Stomach (tissue), 8 donors: ENCODE measurements at regions not wholly inside any gene's neighbourhood (a gene's known extent, or its start where the extent isn't known, plus 50 kb on each side); places are given as distances from the start of the nearest gene placed in this dataset.

ENCODE experiments used
- DNase-seq, 2 donors: peaks; one replicate each; pipeline versions ENCODE4 v3.0.0 to v3.0.0-alpha.2; 2013 to 2019
- H3K27ac ChIP-seq, 5 donors: fragments of 200-600 bp in 4 of 5; sonication (generic) in 4 of 5; one replicate each; pipeline ENCODE4 v1.5.1; 2013 to 2019; ENCODE audit warnings: mild to moderate bottlenecking in 1 of 5, moderate library complexity in 1 of 5
- H3K27me3 ChIP-seq, 3 donors: fragments of 200-600 bp; sonication (generic); one replicate each; pipeline ENCODE4 v1.5.1; 2017 to 2019; ENCODE audit warnings: mixed run types in 1 of 3
- H3K36me3 ChIP-seq, 4 donors: fragments of 200-600 bp; sonication (generic); 1 replicate in 3 of 4; 2 replicates in 1 of 4; pipeline ENCODE4 v1.5.1; 2016 to 2019
- H3K4me1 ChIP-seq, 4 donors: fragments of 200-600 bp; sonication (generic); one replicate each; pipeline ENCODE4 v1.5.1; 2016 to 2019
- H3K4me3 ChIP-seq, 4 donors: fragments of 200-600 bp; sonication (generic) in 3 of 4; one replicate each; pipeline ENCODE4 v1.5.1; 2016 to 2019; ENCODE audit warnings: mild to moderate bottlenecking in 1 of 4
- H3K9me3 ChIP-seq, 4 donors: fragments of 200-600 bp; sonication (generic); one replicate each; pipeline ENCODE4 v1.5.1; 2016 to 2019
- CTCF ChIP-seq, 7 experiments: fragments of 450-650 bp in 4 of 7; fragments of 200-600 bp in 3 of 7; sonication (generic) in 3 of 7; IDR thresholded peaks; one replicate each; pipeline ENCODE4 v1.5.1; 2016 to 2019; ENCODE audit warnings: antibody characterized with exemption in 7 of 7, control low read depth in 2 of 7, mild to moderate bottlenecking in 1 of 7
- EP300 ChIP-seq: sonication (generic); formaldehyde crosslinking; IDR thresholded peaks from one replicate; pipeline ENCODE4 v1.6.1; 2017; ENCODE audit warnings: antibody characterized with exemption
- POLR2A ChIP-seq, 4 donors: fragments of 450-650 bp; IDR thresholded peaks; one replicate each; pipeline ENCODE4 v1.6.1; 2016; ENCODE audit warnings: antibody characterized with exemption in 4 of 4, control low read depth in 2 of 4, mild to moderate bottlenecking in 1 of 4, moderate library complexity in 1 of 4
- POLR2AphosphoS5 ChIP-seq, 3 donors: sonication (generic); formaldehyde crosslinking; IDR thresholded peaks; one replicate each; pipeline ENCODE4 v1.6.1; 2016; ENCODE audit warnings: antibody characterized with exemption in 3 of 3
- WGBS, 5 donors: extraction: QIAGEN DNeasy Blood & Tissue Kit in 3 of 5; methylation state at CpG; one replicate each; pipeline versions ENCODE4 v1.1.5 to v1.1.7; 2013 to 2018; 5-methylcytosine and 5-hydroxymethylcytosine counted together
- intact Hi-C: fragments of 100-400 bp; cut with DNase I; formaldehyde crosslinking; loops from one replicate; pipeline ENCODE4 v1.15.1; 2023; ENCODE audit warnings: low total_unique reads
- donor health status: healthy with polysubstance abuse.
- donor health status: Bipolar disorder and iron deficiency.
- donor health status: healthy.

- H3K27ac ChIP-seq: no peak overlapping the region
- no peak for TF ChIP-seq POLR2AphosphoS5 (IDR thresholded peaks at IDR 0.05)
- TF ChIP-seq EP300: no peak
- no peak for TF ChIP-seq CTCF (IDR thresholded peaks at IDR 0.05)
- no peak for TF ChIP-seq POLR2A (IDR thresholded peaks at IDR 0.05)
- peaks cover 0 to 25% (median 6%) of the 10 kb centered on the region in 4 donors for H3K9me3 ChIP-seq
- H3K36me3 ChIP-seq: no peaks in the 10 kb centered on the region
- 66 to 81% (median 76%) methylated on average over 2 of the region's 2 CpGs for WGBS, 5 donors
- intact Hi-C loops: no loop called here
- DNase-seq: no peak
- H3K27me3 ChIP-seq: no peaks in the 10 kb centered on the region
- H3K4me3 ChIP-seq: no peak overlapping the region
- H3K4me1 ChIP-seq: no peaks in the 10 kb centered on the region
These were observed 366.4 kb downstream of the IPO8 start for GRCh38 chr12:30329281-30329680.

GRCh38 chr12:30323008-30323407, 372.7 kb downstream of the IPO8 start:
- TF ChIP-seq POLR2AphosphoS5 (IDR thresholded peaks at IDR 0.05): no peak
- TF ChIP-seq CTCF (IDR thresholded peaks at IDR 0.05): no peak
- no peak for TF ChIP-seq POLR2A (IDR thresholded peaks at IDR 0.05)
- no peak for TF ChIP-seq EP300
- H3K27ac ChIP-seq: no peak overlapping the region
- intact Hi-C loops: no loop called here
- 55 to 79% (median 66%) methylated on average over 4 of the region's 4 CpGs for WGBS, 5 donors
- no peaks in the 10 kb centered on the region for H3K27me3 ChIP-seq
- H3K4me3 ChIP-seq: no peak overlapping the region
- H3K4me1 ChIP-seq: no peaks in the 10 kb centered on the region
- peaks cover 0 to 25% (median 10%) of the 10 kb centered on the region in 4 donors for H3K9me3 ChIP-seq
- no peak for DNase-seq
- H3K36me3 ChIP-seq: no peaks in the 10 kb centered on the region

GRCh38 chr12:30320561-30320960, 375.1 kb downstream of the IPO8 start:
- no peak overlapping the region for H3K4me3 ChIP-seq
- intact Hi-C loops: no loop called here
- WGBS, 5 donors: 92 to 97% (median 96%) methylated on average over 13 of the region's 13 CpGs

GRCh38 chr12:30314506-30315100, 381.1 kb downstream of the IPO8 start:
- no peaks in the 10 kb centered on the region for H3K27me3 ChIP-seq
- H3K27ac ChIP-seq: no peak overlapping the region
- intact Hi-C loops: no loop called here
- H3K4me3 ChIP-seq: no peak overlapping the region
- H3K36me3 ChIP-seq: no peaks in the 10 kb centered on the region
- H3K9me3 ChIP-seq: peaks cover 0 to 21% (median 19%) of the 10 kb centered on the region in 4 donors
- DNase-seq: no peak
- WGBS, 5 donors: 31 to 48% (median 44%) methylated on average over 5 of the region's 5 CpGs
- H3K4me1 ChIP-seq: no peaks in the 10 kb centered on the region
- TF ChIP-seq POLR2AphosphoS5 (IDR thresholded peaks at IDR 0.05): no peak
- TF ChIP-seq EP300: no peak
- no peak for TF ChIP-seq CTCF (IDR thresholded peaks at IDR 0.05)
- TF ChIP-seq POLR2A (IDR thresholded peaks at IDR 0.05): no peak

More at GRCh38 chr12:30320561-30320960, 375.1 kb downstream of the IPO8 start:
- Histone ChIP-seq H3K36me3 (no peaks in the 10 kb centered on the region), H3K27me3 (no peaks in the 10 kb centered on the region), H3K27ac (no peak overlapping the region), H3K4me1 (no peaks in the 10 kb centered on the region), H3K9me3 (peaks cover 0 to 20% (median 9%) of the 10 kb centered on the region in 4 donors)
- no peak for DNase-seq
- no peak for TF ChIP-seq POLR2A (IDR thresholded peaks at IDR 0.05)
- no peak for TF ChIP-seq EP300
- no peak for TF ChIP-seq CTCF (IDR thresholded peaks at IDR 0.05)
- no peak for TF ChIP-seq POLR2AphosphoS5 (IDR thresholded peaks at IDR 0.05)
